ENCODE measurements at regions not wholly inside any gene's neighbourhood (a gene's known extent, or its start where the extent isn't known, plus 50 kb on each side); places are given as distances from the start of the nearest gene placed in this dataset.

DNA sequence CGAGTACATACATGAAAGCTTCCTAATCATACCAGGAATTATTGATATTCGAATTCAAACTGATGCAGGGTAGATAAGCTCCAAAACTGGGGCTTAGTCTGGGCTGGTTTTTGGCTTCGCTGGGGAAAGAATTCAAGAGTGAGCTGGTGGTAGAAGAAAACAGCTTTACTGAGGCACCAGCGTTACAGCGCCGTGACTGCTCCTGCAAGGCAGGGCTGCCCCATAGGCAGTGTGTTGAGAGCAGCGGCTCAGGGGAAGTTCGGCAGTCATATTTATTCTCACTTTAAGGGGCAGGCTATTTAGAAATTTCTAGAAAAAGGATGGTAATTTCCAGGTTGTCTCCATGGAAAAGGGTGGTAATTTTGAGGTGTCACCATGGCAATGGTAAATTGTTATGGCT lies 292.6 kb upstream of the TCF4 start:
- no peak for DNase-seq (ENCODE audit: low spot score)

DNA sequence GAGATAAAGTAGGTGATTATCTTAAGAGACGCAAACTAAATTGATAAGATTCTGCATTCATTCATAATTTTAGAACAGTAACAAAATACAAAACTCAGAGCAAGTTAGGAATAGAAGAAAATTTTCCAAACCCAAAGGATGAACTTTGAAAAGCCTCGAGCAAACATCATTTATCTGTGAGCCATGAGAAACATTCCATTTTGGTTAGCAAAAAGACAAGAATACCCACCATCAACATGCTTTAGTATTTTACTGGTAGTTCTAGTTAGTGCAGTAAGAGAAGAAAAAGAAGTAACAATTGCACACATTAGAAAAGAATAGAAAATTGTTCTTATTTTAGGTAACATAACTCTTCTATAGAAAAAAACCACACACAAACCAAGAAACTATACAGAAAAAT lies 291.3 kb upstream of the TCF4 start:
- no peak for DNase-seq (ENCODE audit: low spot score)

DNA sequence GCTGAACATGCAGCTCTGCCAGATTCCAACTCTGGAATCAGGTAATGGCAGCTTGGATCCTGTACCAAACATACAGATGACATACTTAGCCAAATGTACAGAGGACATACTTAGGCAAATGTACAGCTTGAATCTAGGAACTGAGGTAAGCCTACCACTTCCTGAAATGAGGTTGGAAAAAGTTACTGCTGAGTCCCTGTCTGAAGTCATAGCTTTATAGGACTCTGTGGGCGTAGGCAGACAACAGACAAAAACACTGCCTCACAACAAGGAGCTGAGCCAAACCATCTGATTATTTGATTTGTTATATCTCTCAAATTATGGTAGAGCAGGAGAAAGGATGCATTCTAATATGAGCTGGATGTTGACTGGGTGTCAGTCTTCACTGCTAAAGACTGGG lies 290.2 kb upstream of the TCF4 start:
- no peak for DNase-seq (ENCODE audit: low spot score)

DNA sequence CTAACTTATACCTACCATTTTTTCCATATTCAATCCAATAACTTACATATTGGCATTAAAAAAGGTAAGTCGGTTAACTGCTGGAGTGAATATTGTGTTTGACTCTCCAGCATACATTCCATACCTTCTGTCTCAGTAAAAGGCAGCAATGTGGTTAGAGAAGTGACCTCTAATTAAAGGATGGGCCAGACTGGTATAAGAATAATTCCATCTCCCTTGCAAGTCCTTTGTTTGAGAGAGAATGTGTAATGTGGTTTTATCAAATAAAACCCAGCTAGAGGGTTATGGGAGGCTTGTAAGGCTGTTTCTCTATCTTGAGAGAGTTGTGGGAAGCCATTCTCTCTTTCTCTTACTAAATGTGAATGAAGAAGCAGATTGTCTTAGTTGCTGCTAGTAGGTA lies 289.3 kb upstream of the TCF4 start:
- DNase-seq (ENCODE audit: low spot score), result no peak

DNA sequence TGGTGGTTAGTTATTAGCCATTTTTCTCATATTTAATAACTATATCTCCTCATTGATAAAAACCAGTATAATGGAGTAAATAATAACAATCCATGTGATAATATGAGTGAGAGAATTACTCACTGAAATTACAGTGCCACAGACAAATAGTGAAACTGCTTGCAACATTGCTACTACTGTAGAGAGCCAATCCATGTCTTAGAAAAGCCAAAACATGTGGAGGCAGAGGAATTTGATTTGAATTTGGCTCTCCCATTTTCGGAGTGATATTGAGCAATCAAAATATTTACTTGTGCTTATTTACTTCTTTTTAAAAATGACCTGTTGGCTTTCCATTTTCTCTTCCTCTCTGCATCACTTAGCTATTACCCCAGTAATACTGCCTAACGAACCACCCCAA lies 288.3 kb upstream of the TCF4 start:
- DNase-seq (ENCODE audit: low spot score), result no peak

DNA sequence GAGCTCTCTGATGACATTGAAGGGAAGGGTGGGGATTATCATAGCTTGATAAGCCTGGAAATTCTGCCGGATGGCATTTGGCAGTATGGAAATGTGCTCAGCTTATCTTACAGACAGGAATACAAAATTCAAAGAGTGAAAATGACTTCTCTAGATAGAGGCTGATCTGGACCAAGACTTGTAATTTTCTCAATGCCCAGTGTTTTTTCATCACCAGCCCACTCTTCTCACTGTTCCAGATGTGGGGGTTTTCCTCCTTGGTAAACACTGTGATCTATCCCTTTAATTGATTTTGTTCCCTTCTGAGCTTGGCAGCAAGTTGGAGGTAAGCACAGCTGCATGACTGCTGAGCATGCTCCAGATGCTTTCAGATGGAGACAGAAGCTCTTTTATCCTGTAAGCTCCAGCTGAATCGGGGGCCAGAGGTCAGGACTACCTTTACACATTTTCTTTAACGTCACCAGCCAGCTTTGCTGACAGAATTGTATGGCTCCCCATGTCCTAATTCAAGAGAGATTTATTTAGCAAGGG lies 287.4 kb upstream of the TCF4 start:
- peak; percentile 81 for DNase-seq (ENCODE audit: low spot score)

DNA sequence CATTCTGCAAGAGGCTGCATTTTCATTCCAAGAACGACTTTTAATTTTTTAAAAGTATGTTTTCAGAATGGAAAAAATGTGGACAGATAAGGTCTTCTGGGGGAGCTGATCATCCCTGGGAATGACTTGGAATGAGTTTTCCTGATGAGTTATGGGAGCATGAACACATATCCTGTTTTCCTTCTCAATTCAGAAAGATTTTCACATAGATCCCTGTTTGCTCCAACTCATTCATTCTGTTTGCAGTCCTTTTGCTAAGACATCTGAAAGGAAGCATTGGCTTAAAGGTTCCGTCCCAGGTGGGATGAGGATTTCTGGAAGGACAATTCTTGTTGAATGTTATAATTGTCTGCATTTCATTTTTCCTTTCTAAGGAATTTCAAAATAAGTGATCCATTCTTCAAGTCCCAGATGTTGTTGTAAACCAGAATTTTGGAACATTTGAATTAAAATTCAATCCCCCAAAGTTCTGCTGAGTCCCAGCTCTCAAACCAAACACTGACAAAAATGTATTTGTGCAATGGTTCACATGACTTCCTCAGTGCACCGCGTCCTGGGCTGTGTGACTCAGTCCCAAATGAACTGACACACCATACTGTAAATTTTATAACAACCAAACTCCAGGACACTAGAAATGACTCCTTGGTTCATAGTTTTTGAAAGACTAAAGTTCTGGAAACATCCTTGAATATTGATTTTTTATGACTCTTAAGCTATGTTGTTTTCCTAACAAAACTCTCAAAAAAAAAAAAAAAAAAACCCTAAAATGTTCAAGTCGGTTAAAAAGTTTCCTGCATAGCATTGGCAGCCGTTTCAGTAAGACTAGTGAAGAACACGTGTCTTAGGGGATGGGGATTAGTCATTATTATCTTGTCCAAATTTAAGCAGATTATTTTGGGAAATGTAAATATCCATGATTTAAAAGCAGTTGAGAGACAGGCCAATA lies 281.8 kb upstream of the TCF4 start:
- no peak for DNase-seq (ENCODE audit: low spot score)

DNA sequence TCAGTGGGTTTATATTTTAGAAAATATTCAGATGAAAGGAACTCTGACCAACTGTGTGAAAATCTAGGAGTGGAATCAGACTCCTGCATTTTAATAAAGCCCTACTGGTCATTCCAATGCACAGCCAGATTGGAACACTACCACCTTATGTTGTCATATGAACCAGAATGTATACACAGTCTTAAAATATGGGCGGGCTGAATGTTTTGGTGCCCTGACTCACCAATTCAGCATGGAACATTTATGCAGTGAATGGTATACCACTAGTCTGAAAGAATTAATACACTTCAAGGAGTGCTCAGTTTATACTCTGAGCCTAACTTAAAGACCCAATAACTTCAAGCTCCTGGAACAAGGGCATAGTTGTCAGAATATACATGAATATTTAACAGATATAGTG lies 280.9 kb upstream of the TCF4 start:
- DNase-seq (ENCODE audit: low spot score), result no peak

DNA sequence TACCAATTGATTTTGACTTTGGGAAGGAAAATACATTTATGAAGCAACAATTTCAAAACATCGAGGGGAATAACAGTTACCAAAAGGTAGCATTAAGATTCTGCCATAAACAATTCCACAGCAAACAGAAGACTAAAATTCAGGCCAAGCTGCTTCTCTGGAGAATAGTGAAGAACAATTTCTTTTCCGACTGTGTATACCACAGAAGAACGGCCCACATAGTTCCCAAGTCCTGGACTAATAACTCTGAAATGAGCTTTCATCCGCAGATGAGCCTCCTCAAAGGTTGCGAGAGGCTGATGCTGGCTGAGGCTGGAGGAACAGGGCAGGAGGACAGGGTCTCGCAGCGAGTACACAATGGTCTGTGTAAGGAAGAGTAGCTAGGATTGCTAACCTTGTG lies 278.9 kb upstream of the TCF4 start:
- DNase-seq (ENCODE audit: low spot score), result no peak

DNA sequence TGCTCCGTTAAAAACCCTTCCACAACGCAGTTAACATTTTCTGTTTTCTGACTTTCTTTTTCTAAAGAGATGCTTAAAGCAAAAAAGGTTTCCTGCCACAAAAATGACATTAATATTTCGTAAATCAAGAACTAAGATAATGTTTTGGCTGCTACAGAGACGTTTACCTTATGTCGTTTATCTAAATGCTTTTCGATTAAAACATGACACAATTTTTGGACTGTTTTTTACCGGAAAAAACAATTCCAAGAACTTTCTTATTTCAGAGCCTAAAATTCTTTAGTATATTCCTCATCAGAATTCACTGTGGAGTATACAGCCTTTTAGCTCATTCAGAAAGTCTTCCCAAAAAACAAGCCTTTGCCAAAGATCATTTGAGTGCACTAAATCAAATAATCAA lies 278.0 kb upstream of the TCF4 start:
- DNase-seq (ENCODE audit: low spot score), result no peak

DNA sequence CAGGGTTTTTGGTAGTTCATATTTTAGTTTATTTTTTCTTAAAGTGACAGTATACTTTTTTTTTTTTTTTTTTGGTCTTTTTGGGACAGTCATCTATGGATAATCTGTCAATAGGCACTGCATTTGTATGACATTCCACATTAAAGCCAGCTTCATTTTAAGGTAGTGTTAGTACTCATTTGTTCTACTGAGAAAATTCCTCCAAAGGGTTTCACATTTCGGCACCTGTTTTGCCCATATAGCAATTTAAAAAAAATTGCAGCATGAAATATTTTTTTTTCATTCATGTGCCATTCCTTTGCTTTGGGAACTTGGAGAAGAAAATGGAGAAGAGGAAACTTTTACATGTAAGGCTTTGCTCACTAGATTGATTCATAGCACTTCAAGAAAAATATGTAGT lies 276.3 kb upstream of the TCF4 start:
- DNase-seq (ENCODE audit: low spot score), result no peak

DNA sequence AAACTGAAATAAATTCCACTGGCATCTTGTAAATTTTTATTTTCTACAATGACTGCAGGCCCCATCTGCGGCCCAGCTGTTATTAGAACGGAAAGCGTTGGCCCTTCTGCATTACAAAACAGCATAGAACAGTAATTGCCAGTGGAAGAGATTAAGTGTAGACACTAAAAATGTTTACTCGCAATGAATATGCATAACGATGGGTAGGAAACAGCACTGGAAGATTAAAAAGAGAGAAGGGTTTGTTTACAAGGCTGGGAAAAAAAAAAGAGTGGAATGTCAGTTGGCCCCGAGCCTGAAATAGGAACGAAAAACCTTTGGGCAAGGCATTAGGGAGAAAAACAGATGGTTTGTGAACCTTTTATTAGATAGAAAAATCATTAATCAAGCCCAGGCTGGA lies 275.9 kb upstream of the TCF4 start:
- DNase-seq (ENCODE audit: low spot score), result no peak

DNA sequence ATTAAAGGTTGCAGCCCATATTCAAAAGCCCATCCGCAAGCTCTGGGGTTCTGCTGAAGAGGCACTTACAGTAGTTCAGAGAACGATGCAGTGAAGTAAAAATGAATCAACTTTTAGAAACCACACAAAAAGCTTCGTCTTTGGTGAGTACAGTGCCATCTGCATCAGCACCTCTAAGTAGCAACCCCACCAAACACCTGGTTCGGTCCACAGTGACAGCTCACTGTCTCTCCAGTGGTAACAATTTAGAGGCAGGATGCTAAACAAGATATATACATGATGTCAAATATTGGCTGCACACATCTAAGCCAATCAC lies 275.4 kb upstream of the TCF4 start:
- DNase-seq (ENCODE audit: low spot score), result no peak

DNA sequence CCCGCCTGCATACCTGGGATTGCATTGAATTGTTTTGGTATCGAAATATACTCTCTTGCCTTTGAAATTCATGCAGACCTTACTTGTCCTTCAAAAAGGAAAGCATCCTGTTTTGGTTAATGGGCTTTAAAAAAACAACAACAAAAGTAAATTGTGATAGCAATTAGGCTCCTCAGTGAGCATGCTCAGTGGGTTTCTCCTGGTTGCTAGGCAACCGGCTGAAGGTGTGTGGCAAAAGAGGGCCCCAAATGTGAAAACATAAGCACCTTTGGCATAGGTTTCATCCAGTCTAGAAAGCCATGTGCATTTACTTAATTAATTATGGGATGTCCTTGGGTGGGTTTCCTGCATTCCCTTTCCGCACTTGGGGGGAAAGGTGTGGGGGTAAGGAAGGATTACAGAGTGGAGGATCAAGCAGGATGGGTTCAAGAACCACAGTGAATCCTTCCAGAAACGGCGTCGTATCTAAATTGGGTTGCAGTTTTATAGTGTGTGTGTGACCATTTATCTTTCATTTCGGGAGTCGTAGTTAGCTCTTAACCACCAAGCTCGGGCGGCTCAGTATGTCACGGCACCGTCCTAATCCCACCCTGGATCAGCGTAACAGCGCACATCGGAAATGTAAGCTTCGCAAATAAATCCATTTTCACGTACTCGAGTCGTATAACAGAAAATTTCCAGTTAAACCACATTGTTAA lies 274.9 kb upstream of the TCF4 start:
- no peak for DNase-seq (ENCODE audit: low spot score)

DNA sequence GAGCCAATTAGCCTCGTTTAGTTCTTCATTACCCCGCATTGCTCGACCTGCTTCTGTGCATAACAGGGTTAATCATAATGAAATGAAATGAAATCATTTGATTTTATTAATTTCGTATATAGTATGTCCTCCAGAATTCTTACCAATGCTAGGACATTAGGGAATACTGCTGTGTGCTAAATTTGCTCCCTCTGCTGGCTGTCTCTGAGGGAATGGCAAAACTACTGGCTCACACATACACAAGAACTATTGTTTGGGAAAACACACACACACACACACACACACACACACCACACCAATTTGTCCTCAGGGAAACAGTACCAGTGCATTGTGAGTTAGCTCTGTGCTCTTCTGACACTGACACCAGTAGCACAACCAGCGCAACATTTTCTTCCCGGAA lies 273.3 kb upstream of the TCF4 start:
- peak; percentile 90 for DNase-seq (ENCODE audit: low spot score)

DNA sequence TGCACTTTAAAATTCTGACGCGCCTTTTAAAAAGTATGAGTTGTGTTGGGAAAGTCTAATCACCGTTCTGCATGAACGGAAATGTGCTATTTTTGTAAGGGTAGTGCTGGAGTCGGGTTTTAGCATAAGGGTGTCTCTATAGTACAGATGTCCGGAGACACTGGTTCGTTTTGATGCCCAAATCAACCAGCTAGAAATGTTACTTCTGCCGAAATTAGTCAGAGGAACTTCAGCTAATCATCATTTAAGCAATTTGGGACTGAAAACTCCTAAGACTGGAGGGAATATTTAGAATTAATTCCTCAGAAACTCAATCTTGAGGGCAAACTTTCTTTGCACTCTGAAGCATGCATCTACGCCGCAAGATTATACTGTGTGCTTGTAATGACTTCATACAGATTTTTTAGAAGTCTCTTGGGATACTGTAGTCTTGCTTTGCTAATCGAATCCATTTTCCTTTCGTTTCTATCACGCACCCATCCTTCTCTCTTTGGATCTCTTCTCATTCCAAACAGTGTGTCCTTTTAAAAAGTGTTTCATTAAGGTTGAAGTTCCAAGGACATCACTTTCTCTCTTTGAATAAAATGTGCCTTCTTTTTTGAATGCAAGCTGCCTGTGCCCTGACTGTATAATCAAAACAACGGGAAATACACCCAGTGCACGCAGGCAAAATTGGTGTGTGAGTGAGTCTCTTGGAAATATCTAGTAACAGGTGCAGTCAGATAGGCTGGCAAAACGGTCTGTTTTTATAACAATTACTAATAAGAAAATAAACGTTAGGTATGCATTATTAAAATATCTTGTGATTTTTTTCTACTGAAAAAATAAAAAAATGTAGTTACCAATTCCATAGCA lies 270.9 kb upstream of the TCF4 start:
- peak; percentile 56 for DNase-seq (ENCODE audit: low spot score)

DNA sequence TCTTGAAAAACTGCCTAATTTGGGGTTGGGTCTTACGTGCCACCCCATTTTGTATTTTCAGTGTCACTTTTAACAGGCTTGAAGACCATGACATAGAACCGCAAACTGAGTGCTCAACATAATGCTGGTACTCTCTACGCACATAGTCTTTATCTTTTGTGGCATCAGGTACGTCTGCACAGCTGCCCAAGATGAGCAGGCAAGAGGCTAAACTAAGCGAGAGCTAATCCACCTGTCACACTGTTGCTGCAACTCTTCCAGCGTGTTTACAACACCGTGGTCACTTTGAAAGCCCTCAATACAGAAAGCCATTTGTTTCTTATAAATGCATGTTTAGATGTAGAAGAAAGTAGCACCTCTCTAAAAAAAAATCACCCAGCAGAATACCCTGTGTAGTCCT lies 270.0 kb upstream of the TCF4 start:
- peak; percentile 20 for DNase-seq (ENCODE audit: low spot score)

DNA sequence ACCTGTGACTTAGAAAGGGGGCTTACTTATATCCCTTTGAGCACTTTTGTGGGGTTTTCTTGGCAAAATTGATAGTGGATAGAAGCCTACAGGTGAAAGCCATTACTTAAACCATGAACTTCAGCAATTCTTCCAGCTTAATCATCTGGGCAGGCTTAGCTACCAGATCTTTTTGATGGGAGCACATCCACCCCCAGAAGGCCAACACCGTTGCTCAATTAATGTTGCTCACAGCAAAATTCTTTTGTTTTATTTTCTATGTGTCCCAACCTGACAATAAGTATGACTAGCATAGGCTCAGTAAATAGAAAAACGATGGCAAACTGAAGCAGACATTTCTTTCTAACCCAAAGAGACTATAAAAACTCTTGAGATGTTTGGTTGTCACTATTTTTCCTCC lies 269.4 kb upstream of the TCF4 start:
- DNase-seq (ENCODE audit: low spot score), result no peak

DNA sequence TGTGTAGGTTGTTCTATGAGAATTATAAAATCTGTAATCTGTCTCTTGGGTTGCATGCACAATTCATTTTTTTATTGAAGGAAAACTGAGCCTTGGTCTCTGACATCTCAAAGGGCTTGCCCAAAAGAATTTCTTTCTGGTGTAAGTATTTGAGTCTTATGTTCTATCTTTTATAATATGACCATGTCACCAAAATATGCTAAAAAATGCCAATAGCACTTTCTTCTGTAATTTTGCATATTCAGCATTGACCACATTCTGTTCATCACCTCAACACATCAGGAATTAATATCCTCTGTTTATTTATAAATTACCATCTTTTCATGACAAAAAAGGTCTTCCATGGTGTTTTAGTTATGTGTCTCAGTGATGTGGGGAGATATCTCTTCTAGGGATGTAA lies 268.7 kb upstream of the TCF4 start:
- no peak for DNase-seq (ENCODE audit: low spot score)

DNA sequence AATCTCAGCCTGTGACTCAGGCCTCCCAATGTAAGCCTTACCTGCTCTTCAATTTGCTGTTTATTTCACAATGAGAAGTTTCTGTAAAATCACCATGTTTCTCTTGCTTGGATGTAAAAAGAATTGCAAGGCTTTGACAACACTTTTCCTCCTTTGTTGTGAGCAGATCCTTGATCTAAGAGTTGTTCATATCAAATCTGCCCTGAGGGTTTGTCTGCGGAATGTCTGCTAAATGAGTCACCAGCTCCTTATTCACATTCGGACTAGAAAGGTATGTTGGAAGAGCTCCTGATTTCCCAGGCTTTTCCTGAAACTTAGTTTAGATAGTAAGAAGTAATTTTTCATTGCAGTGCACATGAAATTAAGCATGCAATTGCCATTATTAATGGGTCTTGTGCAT lies 268.2 kb upstream of the TCF4 start:
- no peak for DNase-seq (ENCODE audit: low spot score)

DNA sequence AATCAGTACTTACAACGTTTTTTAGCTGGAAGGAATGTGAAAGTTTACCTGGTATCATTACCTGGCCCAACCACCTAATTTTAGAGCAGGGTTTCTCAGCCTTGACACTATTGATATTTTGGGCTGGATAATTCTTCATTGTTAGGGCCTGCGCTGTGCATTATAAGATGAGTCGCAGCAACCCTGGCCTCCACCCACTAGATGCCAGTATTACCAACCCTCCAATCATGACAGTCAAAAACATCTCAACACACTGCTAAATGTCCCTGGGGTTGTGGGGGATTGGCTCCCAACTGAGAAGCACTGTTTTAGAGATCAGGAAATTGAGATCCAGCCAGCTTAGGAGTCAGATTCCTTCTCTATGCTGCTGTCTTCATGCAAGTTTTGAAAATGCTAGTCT lies 265.3 kb upstream of the TCF4 start:
- DNase-seq (ENCODE audit: low spot score), result no peak

DNA sequence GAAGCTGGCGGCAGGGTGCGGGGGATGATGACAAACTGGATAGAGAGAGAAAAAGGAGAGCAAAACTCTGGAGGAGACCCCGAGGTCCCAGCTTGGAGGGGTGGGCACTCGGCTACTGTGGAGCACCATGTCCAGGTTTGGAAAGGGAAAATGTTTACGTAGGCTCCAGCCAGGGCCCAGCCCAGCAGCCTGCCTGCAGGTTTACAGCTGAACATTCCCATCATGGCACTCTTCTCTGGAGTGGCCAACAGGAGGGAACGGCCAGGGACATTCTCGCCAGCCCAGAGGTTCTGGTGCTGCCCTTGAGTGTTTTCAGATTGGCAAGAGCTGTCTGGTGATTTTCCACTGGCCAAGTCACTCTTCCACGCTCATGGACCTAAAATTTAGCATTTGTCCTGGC lies 262.9 kb upstream of the TCF4 start:
- no peak for DNase-seq (ENCODE audit: low spot score)

DNA sequence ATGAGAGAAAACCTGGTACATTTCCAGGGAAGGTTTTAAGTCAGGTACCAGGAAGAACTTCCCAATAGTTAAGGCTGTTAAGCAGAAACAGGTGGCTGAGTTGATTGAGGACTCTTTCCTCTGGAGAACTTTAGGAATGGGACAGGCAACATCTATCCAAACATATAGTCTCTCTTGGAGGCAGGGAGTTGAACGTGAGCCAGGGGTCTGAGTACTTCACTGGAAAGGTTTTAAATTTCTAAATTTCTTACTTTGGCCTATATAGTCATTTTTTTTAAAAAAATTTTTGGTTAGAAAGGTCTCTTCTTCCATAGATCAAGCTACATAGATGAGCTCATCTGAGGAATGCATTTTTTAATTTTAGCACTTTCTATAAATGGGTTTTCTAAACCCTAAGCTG lies 261.4 kb upstream of the TCF4 start:
- DNase-seq (ENCODE audit: low spot score), result no peak

Data from globus pallidus (tissue), 1 donor.